EH (cell line): ENCODE measurements at regions not wholly inside any gene's neighbourhood (a gene's known extent, or its start where the extent isn't known, plus 50 kb on each side); places are given as distances from the start of the nearest gene placed in this dataset.

ENCODE experiments used
- DNase-seq: peaks from one replicate; pipeline ENCODE4 v3.0.0-alpha.2; 2015; ENCODE audit warnings: low read depth

- no peak for DNase-seq
These were observed 119.5 kb upstream of the TNRC6C start for GRCh38 chr17:77838748-77839697.

GRCh38 chr17:77839698-77840512, 118.6 kb upstream of the TNRC6C start:
- no peak for DNase-seq

DNA sequence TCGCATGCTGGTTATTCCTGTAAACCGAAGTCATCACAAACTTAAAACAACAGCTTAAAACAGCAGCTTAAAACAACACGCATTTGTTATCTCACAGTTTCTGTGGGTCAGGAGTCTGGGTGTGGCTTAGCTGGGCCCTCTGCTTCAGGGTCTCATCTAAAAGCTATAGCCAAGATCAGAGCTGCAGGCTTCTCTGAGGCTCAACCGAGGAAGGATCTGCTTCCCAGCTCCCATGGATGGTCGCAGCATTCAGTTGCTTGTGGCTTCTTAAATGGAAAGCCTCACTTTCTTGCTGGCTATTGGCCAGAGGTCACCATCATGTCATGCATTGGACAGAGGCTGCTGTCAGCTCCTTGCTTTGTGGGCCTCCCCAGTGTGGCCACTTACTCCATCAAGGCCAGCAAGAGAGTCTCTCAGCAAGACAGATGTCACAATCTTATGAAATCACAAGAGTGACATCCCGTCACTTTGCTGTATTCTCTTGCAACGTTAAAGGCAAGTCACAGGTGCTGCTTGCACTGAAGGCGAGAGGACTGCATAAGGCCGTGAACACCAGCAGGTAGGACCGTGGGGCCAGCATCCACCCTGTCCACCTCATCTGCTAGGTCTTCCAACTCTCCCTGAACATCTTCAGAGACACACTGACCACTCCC, 117.9 kb upstream of the TNRC6C start:
- no peak for DNase-seq

- no peak for DNase-seq
These were observed 116.6 kb upstream of the TNRC6C start for GRCh38 chr17:77841742-77842527.

GRCh38 chr17:77842528-77843147, 115.9 kb upstream of the TNRC6C start:
- peak; percentile 62 for DNase-seq

DNA sequence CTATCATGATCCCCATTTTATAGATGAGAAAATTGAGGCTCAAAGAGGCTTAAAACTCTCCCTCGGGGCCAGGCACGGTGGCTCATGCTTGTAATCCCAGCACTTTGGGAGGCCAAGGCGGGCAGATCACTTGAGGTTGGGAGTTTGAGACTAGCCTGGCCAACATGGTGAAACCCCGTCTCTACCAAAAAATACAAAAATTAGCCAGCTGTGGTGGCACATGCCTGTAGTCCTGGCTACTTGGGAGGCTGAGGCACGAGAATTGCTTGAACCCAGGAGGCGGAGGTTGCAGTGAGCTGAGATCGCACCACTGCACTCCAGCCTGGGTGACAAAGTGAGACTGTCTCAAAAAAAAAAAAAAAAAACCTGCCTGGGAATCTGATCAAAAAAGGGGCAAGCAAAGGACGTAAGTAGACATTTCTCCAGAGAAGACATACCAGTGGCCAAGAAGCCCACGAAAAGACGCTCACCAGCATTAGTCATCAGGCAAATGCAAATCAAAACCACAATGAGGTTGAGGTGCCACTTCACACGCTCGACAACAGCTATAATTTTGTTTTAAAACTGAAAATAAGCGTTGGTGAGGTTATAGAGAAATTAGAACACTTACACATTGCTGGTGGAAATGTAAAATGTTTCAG, 115.1 kb upstream of the TNRC6C start:
- peak; percentile 73 for DNase-seq

DNA sequence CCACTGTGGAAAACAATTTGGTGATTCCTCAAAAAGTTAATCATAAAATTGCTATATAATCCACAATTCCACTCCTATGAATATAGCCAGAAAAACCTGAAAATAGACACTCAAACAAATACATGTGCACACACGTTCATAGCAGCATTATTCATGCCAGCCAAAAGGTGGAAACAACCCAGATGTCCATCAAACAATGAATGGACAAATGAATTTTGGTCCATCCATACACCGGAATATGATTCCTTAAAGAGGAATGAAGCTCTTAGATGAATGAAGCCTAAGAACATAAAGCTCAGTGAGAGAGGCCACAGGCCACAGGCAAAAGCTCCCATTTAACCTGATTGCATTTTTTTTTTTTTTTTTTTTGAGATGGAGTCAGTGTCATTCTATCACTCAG, 114.6 kb upstream of the TNRC6C start:
- no peak for DNase-seq

DNA sequence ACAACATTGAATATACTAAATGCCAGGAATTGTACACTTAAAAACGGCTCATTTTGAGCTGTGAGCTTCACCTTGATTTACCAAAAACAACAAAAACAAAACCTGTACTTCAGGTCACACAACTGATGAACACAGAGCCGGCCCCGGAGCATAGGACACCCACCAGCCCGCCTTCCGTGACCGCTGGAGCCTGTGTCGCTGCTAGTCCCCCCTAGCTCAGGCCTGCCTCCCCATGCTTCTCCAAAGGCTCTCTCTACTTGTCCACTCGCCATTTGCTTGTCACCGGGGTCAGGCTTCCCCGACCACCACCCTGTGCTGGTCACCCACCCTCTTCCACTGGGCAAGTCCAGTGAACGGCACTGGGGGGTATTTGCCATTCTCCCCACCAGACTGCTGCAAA, 113.8 kb upstream of the TNRC6C start:
- DNase-seq = no peak

GRCh38 chr17:77845541-77846225, 112.8 kb upstream of the TNRC6C start:
- DNase-seq = no peak

GRCh38 chr17:77846531-77847085, 111.9 kb upstream of the TNRC6C start:
- no peak for DNase-seq

GRCh38 chr17:77847221-77848085, 111.0 kb upstream of the TNRC6C start:
- DNase-seq = no peak

DNA sequence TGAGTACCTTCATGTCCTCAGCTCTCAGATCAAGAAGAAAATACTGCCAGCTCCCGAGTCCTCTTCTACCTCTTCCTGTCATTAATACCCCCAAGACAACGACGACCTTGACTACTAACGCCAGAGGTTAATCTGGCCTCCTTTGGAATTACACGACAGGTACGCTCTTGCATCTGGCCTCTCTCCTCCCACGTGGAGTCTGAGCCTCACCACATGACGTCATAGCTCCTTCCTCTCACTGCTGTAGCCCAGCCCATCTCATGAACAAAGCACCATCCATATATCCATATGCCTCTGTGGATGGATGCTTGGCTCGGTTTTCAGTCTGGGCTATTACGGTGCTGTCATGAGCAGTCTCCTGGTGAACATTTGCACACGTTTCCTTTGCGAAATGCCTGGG, 110.2 kb upstream of the TNRC6C start:
- DNase-seq = no peak

GRCh38 chr17:77849239-77849638, 109.3 kb upstream of the TNRC6C start:
- DNase-seq = no peak

DNA sequence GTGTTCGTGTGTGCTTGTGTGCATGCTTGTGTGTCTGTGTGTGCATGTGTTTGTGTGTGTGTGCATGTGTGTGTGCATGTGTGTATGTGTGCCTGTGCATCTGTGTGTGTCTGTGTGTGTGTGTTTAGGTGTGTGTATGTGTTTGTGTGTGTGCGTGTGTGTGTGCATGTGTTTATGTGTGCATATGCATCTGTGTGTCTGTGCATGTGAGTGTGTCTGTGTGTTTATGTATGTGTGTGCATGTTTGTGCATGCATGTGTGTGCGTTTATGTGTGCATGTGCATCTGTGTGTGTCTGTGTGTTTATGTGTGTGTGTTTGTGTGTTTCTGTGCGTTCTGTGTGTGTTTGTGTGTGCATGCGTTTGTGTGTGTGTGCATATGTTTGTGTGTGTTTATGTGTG, 106.6 kb upstream of the TNRC6C start:
- DNase-seq = no peak

DNA sequence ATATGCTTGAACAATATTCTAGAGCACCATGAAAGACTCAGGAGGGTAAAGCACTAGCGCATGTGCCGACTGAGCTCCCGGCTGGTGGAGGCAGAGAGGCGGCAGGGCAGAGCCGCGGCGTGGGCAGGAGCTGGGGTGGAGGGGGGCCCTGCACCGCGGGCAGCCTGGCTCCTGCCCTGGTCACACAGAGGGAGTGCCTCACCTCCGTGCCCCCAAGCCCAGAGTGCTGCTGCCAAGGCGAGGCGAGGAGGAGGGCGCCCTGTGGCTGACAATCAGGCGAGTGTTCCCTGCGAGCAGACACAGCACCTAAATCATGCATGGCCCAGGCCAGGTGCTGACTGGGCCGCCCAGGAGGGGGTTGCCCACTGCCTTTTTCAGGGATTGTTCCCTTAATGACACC, 105.8 kb upstream of the TNRC6C start:
- DNase-seq = no peak

DNA sequence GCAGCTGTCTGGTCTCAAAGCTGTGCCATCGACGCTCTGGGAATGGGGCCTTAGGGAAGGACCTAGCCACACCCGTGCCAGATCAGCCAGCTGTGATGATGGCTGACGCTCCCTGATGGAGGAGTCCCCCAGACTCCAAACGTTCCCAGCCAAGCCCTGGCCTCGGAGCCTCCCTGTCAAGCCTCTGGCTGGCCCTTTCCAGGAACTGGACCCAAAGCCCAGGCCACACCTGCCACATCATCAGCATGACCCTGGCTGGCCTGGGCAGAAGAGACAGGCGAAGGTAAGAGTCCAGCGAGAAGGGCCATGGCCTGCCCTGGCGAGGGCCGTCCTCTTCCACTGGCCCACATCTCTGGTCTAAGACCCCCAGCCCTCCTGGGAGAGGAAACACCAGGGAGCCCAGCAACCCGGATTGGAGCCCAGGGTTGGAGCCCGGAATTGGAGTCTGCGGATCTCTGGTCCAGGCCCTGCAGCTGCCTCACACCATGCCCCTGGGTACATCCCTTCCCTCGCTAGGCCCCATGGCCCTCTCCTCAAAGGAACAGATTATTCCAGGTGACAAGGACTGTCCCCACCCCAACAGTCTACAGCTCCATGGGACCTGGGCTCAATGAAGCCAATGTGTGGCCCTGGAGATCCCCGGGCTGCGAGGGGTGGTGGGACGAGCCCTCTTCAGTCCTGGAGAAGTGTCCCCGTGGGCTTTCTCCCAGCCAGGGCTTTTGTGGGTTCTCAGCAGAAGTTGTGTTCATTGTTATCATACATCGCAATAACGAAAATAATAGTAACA, 105.1 kb upstream of the TNRC6C start:
- no peak for DNase-seq

- DNase-seq = no peak
These were observed 104.3 kb upstream of the TNRC6C start for GRCh38 chr17:77854083-77854758.
